ENCODE measurements at regions not wholly inside any gene's neighbourhood (a gene's known extent, or its start where the extent isn't known, plus 50 kb on each side); places are given as distances from the start of the nearest gene placed in this dataset.

GRCh38 chr5:147051193-147051592 is 172.6 kb upstream of the PPP2R2B start:
- no peak for TF ChIP-seq CTCF (IDR thresholded peaks at IDR 0.05)
- no peak for TF ChIP-seq EP300 (IDR thresholded peaks at IDR 0.05; ENCODE audit: low read depth)
- TF ChIP-seq POLR2A (IDR thresholded peaks at IDR 0.05): no peak
- TF ChIP-seq POLR2AphosphoS5 (IDR thresholded peaks at IDR 0.05): no peak
